Omental fat pad (tissue), 3 donors: ENCODE measurements at regions not wholly inside any gene's neighbourhood (a gene's known extent, or its start where the extent isn't known, plus 50 kb on each side); places are given as distances from the start of the nearest gene placed in this dataset.
A peak's percentile ranks its signal among the peaks of the same experiment; 100 is the strongest.
"Not testable (repeated sequence)": the region's sequence is repeated elsewhere in the genome, so short reads cannot be mapped to it uniquely, and the experiment has no call there.

Source experiments
- ATAC-seq: fragments of 150-250 bp; one replicate; pipeline ENCODE4 v1.9.1; 2016; ENCODE audit warnings: mild to moderate bottlenecking, moderate library complexity; ENCODE audit not compliant: low FRiP score
- DNase-seq: peaks from one replicate; pipeline ENCODE4 v3.0.0-alpha.2; 2019; ENCODE audit warnings: low spot score
- CTCF ChIP-seq, 3 donors: fragments of 450-650 bp; IDR thresholded peaks; one replicate each; pipeline ENCODE4 v1.5.1; 2016 to 2017; ENCODE audit warnings: antibody characterized with exemption in 3 of 3, mild to moderate bottlenecking in 3 of 3, moderate library complexity in 2 of 3

GRCh38 chr2:132282911-132283310 lies 121.2 kb upstream of the ANKRD30BL start:
- no peak for DNase-seq
- no peak for TF ChIP-seq CTCF (IDR thresholded peaks at IDR 0.05)
- ATAC-seq, result no peak

DNA sequence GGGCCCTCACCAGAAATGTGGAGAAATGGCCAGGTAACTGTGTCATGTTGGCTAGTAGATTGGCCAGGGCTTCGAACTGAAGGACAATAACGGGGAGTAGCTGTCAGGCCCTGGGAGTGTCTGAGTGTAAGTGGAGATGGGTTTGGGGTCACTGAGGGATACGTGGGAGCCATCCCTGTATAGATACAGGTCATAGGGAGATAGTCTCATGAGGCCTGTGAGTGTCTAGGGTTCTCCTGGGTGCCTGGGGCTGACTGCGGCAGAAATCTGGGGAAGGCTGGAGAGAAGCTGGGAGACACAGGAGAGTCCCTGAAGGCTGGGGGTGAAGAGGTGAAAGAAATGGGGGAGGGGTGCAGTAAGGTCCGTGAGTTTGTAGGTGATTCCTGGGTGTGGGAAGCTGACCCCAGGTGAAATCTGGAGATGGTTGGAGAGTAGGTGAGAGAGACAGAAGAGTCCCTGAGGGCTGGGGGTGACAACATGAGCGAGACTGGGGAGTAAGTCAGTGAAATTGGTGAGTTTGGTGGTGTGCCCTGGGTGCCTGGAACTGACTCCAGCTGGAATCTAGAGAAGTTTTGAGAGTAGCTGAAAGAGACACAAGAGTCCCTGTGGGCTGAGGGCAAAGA lies 124.6 kb upstream of the ANKRD30BL start:
- ATAC-seq, DNase-seq: not testable (repeated sequence)

DNA sequence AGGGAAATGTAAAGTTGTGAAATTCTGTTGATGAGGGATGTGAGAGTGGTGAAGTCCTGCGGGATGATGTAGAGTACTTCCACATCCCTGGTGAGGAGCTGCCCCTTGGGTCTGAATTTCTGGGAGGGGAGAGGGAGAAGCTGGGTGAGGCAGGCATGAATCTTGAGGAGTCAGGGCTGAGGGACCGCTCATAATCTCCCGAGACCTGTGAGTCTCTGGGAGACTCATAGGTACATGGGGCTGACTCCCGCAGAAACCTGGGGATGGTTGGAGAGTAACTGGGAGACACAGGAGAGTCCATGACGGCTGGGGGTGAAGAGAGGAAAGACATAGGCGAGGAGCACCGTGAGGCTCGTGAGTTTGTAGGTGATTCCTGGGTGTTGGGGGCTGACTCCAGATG lies 126.2 kb upstream of the ANKRD30BL start:
- DNase-seq, ATAC-seq: not testable (repeated sequence)

DNA sequence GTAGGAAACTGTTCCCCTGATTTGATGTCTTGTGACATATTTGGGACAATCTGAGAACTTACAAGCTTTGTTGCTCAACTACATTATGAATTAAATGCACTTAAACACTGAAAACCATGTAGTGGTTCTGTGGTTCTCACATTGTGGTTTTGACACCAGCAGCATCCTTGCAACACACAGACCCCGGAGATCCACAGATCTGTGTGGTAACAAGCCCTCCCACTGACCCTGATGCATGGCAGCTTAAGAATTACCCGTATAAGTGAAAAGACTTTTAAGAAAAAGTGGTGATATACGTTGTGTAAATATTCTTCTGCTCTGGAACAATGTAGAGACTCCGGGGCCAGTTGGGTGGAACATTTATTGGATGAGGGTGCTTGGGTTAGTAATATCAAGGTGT lies 127.4 kb upstream of the ANKRD30BL start:
- ATAC-seq, DNase-seq: not testable (repeated sequence)

- not testable (repeated sequence) for DNase-seq, ATAC-seq
These were observed 126.8 kb upstream of the GPR39 start for GRCh38 chr2:132289812-132290211.

DNA sequence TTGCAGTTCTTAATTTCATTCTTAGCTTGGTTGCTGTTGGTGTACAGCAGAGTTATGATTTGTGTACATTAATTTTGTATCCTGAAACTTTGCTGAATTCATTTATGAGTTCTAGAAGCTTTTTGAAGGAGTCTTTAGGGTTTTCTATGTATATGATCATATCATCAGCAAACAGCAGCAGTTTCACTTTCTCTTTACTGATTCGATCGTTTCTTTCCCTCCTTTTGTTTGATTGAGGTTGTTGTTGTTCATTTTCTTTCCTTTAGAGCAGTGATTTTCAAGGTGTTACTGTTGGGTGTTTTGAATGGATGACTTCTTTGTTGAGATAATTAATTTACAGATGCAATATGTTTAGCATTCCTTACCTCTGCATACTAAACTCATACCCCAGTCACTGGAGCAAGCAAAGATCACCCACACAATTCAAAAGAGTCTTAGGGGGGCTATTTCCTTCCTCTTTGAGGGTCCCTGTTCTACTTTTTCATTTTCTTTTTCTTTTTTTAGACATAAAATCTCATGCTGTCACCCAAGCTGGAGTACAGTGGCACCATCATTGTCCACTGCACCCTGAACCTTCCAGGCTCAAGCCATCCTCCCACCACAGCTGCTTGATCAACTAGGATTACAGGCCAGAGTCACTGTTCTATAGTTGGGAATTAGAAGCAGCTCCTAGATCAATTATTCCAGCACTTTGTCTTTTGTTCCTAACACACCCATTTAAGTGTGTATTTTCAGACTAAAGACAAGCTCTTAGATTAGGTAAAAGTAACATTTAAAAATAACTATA lies 115.8 kb upstream of the GPR39 start:
- not testable (repeated sequence) for ATAC-seq, DNase-seq

GRCh38 chr2:132304661-132305380 lies 111.8 kb upstream of the GPR39 start:
- peak; percentile 90 for ATAC-seq

DNA sequence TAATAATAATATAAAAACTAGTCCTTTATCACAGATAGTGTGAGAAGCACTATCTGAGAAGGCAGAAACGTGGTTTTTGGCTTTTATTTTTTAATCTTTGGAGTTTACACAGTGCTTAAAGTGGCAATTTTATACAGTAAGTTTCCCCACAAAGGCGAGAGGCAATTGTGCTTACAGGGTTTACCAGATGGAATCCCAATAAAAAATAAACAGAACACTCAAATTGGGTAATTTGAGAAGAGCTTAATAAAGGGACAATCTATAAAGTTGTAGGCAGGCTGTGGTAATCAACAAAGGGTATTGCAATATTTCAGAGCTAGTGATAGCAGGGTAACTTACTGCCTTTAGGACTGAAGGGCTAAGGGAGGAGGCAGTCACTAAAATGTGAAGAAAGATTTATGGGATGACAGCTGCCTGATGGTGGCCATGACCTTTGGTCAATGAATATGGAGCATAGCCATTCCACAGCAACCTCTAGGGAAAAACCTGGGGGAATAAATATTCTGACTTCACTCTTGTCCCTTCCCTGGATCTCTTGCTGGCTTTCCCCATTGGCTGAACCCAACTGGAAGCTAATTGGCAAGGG lies 108.9 kb upstream of the GPR39 start:
- DNase-seq, ATAC-seq: not testable (repeated sequence)

More at GRCh38 chr2:132304661-132305380, 111.8 kb upstream of the GPR39 start:
- peak; percentile 31 for DNase-seq

DNA sequence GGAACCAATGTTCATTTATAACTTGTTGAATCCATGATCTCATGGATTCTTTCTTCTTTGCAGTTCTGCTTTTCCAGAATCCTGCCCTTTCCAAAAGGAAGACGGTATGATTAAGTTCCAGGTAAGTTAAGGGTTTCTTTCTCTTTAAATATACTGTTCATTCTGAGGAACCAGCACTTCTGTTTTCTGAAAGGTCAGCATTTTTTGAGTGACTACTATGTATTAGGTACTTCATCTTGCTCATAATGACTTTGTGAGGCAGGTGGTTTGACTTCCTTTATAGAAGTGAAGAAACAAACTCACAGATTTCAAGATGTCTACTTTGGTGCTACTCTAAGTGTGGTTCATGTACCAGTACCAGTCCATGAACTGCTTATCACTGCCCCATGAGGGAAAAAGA lies 107.4 kb upstream of the GPR39 start:
- ATAC-seq, DNase-seq: not testable (repeated sequence)

- ATAC-seq, result not testable (repeated sequence)
These were observed 101.1 kb upstream of the GPR39 start for GRCh38 chr2:132315546-132315945.

GRCh38 chr2:132317026-132317680 lies 99.5 kb upstream of the GPR39 start:
- ATAC-seq, DNase-seq: not testable (repeated sequence)

More at GRCh38 chr2:132315546-132315945, 101.1 kb upstream of the GPR39 start:
- DNase-seq, result not testable (repeated sequence)

DNA sequence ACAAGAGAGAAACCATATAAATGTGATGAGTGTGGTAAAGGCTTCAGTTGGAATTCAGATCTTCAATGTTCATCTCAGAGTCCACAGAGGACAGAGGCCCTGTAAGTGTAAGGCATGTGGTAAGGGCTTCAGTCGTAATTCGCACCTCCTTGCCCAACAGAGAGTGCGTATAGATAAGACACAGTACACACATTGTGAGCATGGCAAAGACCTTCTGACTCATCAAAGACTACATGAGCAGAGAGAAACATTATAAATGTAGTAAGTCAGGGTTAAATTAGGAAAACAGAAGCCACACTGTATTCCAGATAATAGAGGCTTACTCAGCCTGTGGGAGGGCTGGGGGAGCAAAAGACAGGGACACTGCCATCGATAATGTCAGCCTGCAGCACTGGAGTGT lies 98.1 kb upstream of the GPR39 start:
- DNase-seq, ATAC-seq: not testable (repeated sequence)

DNA sequence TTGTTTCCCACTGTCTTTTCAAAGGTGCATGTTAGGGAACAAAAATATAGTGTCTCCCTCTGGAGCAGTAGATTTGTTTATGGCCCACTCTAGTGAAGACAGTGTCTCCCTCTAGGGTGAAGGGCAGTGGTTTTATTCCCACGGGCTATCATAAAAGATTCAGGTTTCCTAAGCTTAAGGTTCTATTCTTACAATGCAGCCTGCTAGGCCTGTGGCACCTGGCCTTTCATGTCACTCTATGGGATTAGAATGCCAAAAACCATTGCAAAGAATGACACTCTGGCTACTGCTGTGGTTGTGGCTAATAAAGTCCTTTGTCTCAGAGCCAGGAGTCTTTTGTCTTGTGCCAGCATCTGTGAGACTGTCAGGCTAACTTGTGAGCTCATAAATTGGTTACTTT lies 92.6 kb upstream of the GPR39 start:
- not testable (repeated sequence) for ATAC-seq, DNase-seq

GRCh38 chr2:132332345-132333033 lies 84.1 kb upstream of the GPR39 start:
- ATAC-seq, result not testable (repeated sequence)

DNA sequence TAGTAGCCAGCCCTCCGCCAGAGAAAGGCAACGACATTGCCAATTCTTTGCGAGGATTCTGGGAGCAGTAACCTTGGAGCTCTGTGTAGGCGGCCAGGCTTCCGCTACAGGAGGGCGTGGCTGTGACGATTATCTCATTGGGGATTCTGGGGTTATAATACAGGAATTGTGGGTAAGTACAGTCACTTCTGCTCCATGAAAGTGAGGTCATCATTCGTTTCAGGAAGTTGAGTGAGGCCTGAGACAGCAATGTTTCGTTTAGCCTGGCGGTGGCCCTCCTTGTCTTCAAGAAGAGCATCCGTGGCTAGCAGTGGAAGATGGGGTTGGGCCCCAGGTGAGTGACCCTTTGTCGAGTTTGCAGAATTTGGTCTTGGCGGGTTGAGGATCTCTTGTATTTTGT lies 79.5 kb upstream of the GPR39 start:
- DNase-seq, ATAC-seq: not testable (repeated sequence)

More at GRCh38 chr2:132332345-132333033, 84.1 kb upstream of the GPR39 start:
- not testable (repeated sequence) for DNase-seq

- not testable (repeated sequence) for DNase-seq, ATAC-seq
These were observed 78.8 kb upstream of the GPR39 start for GRCh38 chr2:132337844-132338243.
